ENCODE measurements at regions not wholly inside any gene's neighbourhood (a gene's known extent, or its start where the extent isn't known, plus 50 kb on each side); places are given as distances from the start of the nearest gene placed in this dataset.

- Histone ChIP-seq H3K27ac (ENCODE audit: insufficient read depth, low read depth, low read length, poor library complexity, severe bottlenecking) (no peak overlapping the region), H3K27me3 (ENCODE audit: control insufficient read depth, insufficient read depth, low read length, poor library complexity, severe bottlenecking) (no peaks in the 10 kb centered on the region), H3K9me3 (ENCODE audit: control insufficient read depth, low read length) (no peaks in the 10 kb centered on the region), H3K4me1 (ENCODE audit: control insufficient read depth, insufficient read depth, low read length) (peaks cover 9% of the 10 kb centered on the region), H3K4me3 (ENCODE audit: insufficient read depth, low read depth, low read length) (peak overlapping the region; percentile 68), H3K36me3 (ENCODE audit: control insufficient read depth, insufficient read depth, low read length) (no peaks in the 10 kb centered on the region)
- WGBS, 2 experiments = 68 to 74% methylated on average over 6 of the region's 6 CpGs
These were observed 114.2 kb upstream of the BEND6 start for GRCh38 chr6:56840467-56841380.

- 78 to 87% methylated on average over 3 to 5 of the region's 6 CpGs for WGBS, 2 experiments
- peaks cover 9% of the 10 kb centered on the region for H3K4me1 ChIP-seq (ENCODE audit: control insufficient read depth, insufficient read depth, low read length)
- H3K27ac ChIP-seq (ENCODE audit: insufficient read depth, low read depth, low read length, poor library complexity, severe bottlenecking) = no peak overlapping the region
- H3K9me3 ChIP-seq (ENCODE audit: control insufficient read depth, low read length) = no peaks in the 10 kb centered on the region
- no peak overlapping the region for H3K4me3 ChIP-seq (ENCODE audit: insufficient read depth, low read depth, low read length)
- H3K27me3 ChIP-seq (ENCODE audit: control insufficient read depth, insufficient read depth, low read length, poor library complexity, severe bottlenecking) = no peaks in the 10 kb centered on the region
- H3K36me3 ChIP-seq (ENCODE audit: control insufficient read depth, insufficient read depth, low read length) = no peaks in the 10 kb centered on the region
These were observed 115.2 kb upstream of the BEND6 start for GRCh38 chr6:56839533-56840183.

GRCh38 chr6:56838965-56839364, 115.9 kb upstream of the BEND6 start:
- H3K4me1 ChIP-seq (ENCODE audit: control insufficient read depth, insufficient read depth, low read length) = peaks cover 9% of the 10 kb centered on the region
- WGBS, 2 experiments = 80 to 100% methylated on average over 1 of the region's 1 CpG

GRCh38 chr6:56838016-56838555, 116.8 kb upstream of the BEND6 start:
- WGBS, 2 experiments = 82 to 83% methylated on average over 2 of the region's 2 CpGs
- H3K27me3 ChIP-seq (ENCODE audit: control insufficient read depth, insufficient read depth, low read length, poor library complexity, severe bottlenecking) = no peaks in the 10 kb centered on the region
- H3K27ac ChIP-seq (ENCODE audit: insufficient read depth, low read depth, low read length, poor library complexity, severe bottlenecking) = no peak overlapping the region
- H3K4me1 ChIP-seq (ENCODE audit: control insufficient read depth, insufficient read depth, low read length) = peaks cover 9% of the 10 kb centered on the region
- no peaks in the 10 kb centered on the region for H3K9me3 ChIP-seq (ENCODE audit: control insufficient read depth, low read length)
- no peak overlapping the region for H3K4me3 ChIP-seq (ENCODE audit: insufficient read depth, low read depth, low read length)
- H3K36me3 ChIP-seq (ENCODE audit: control insufficient read depth, insufficient read depth, low read length) = no peaks in the 10 kb centered on the region

More at GRCh38 chr6:56838965-56839364, 115.9 kb upstream of the BEND6 start:
- Histone ChIP-seq H3K4me3 (ENCODE audit: insufficient read depth, low read depth, low read length) (no peak overlapping the region), H3K27me3 (ENCODE audit: control insufficient read depth, insufficient read depth, low read length, poor library complexity, severe bottlenecking) (no peaks in the 10 kb centered on the region), H3K9me3 (ENCODE audit: control insufficient read depth, low read length) (no peaks in the 10 kb centered on the region), H3K27ac (ENCODE audit: insufficient read depth, low read depth, low read length, poor library complexity, severe bottlenecking) (no peak overlapping the region), H3K36me3 (ENCODE audit: control insufficient read depth, insufficient read depth, low read length) (no peaks in the 10 kb centered on the region)

- Histone ChIP-seq H3K27ac (ENCODE audit: insufficient read depth, low read depth, low read length, poor library complexity, severe bottlenecking) (no peak overlapping the region), H3K27me3 (ENCODE audit: control insufficient read depth, insufficient read depth, low read length, poor library complexity, severe bottlenecking) (no peaks in the 10 kb centered on the region), H3K4me3 (ENCODE audit: insufficient read depth, low read depth, low read length) (no peak overlapping the region), H3K4me1 (ENCODE audit: control insufficient read depth, insufficient read depth, low read length) (peaks cover 9% of the 10 kb centered on the region), H3K9me3 (ENCODE audit: control insufficient read depth, low read length) (no peaks in the 10 kb centered on the region), H3K36me3 (ENCODE audit: control insufficient read depth, insufficient read depth, low read length) (no peaks in the 10 kb centered on the region)
- 86 to 91% methylated on average over 6 of the region's 6 CpGs for WGBS, 2 experiments
These were observed 117.5 kb upstream of the BEND6 start for GRCh38 chr6:56837322-56837894.

- Histone ChIP-seq H3K27me3 (ENCODE audit: control insufficient read depth, insufficient read depth, low read length, poor library complexity, severe bottlenecking) (no peaks in the 10 kb centered on the region), H3K27ac (ENCODE audit: insufficient read depth, low read depth, low read length, poor library complexity, severe bottlenecking) (no peak overlapping the region), H3K4me1 (ENCODE audit: control insufficient read depth, insufficient read depth, low read length) (peaks cover 2% of the 10 kb centered on the region), H3K4me3 (ENCODE audit: insufficient read depth, low read depth, low read length) (no peak overlapping the region), H3K9me3 (ENCODE audit: control insufficient read depth, low read length) (no peaks in the 10 kb centered on the region), H3K36me3 (ENCODE audit: control insufficient read depth, insufficient read depth, low read length) (no peaks in the 10 kb centered on the region)
- WGBS, 2 experiments = 94 to 97% methylated on average over 2 to 3 of the region's 3 CpGs
These were observed 119.3 kb upstream of the BEND6 start for GRCh38 chr6:56835612-56836011.

GRCh38 chr6:56833873-56834272, 121.0 kb upstream of the BEND6 start:
- Histone ChIP-seq H3K36me3 (ENCODE audit: control insufficient read depth, insufficient read depth, low read length) (no peaks in the 10 kb centered on the region), H3K4me3 (ENCODE audit: insufficient read depth, low read depth, low read length) (no peak overlapping the region), H3K4me1 (ENCODE audit: control insufficient read depth, insufficient read depth, low read length) (peaks cover 2% of the 10 kb centered on the region), H3K27ac (ENCODE audit: insufficient read depth, low read depth, low read length, poor library complexity, severe bottlenecking) (no peak overlapping the region), H3K9me3 (ENCODE audit: control insufficient read depth, low read length) (no peaks in the 10 kb centered on the region), H3K27me3 (ENCODE audit: control insufficient read depth, insufficient read depth, low read length, poor library complexity, severe bottlenecking) (no peaks in the 10 kb centered on the region)
- 93 to 97% methylated on average over 1 of the region's 1 CpG for WGBS, 2 experiments

- H3K36me3 ChIP-seq (ENCODE audit: control insufficient read depth, insufficient read depth, low read length) = no peaks in the 10 kb centered on the region
- peaks cover 2% of the 10 kb centered on the region for H3K4me1 ChIP-seq (ENCODE audit: control insufficient read depth, insufficient read depth, low read length)
- no peaks in the 10 kb centered on the region for H3K9me3 ChIP-seq (ENCODE audit: control insufficient read depth, low read length)
- H3K4me3 ChIP-seq (ENCODE audit: insufficient read depth, low read depth, low read length) = no peak overlapping the region
- 97 to 98% methylated on average over 3 of the region's 3 CpGs for WGBS, 2 experiments
- no peaks in the 10 kb centered on the region for H3K27me3 ChIP-seq (ENCODE audit: control insufficient read depth, insufficient read depth, low read length, poor library complexity, severe bottlenecking)
- no peak overlapping the region for H3K27ac ChIP-seq (ENCODE audit: insufficient read depth, low read depth, low read length, poor library complexity, severe bottlenecking)
These were observed 121.6 kb upstream of the BEND6 start for GRCh38 chr6:56833127-56833791.

- H3K27ac ChIP-seq (ENCODE audit: insufficient read depth, low read depth, low read length, poor library complexity, severe bottlenecking) = no peak overlapping the region
- H3K4me3 ChIP-seq (ENCODE audit: insufficient read depth, low read depth, low read length) = no peak overlapping the region
- no peaks in the 10 kb centered on the region for H3K27me3 ChIP-seq (ENCODE audit: control insufficient read depth, insufficient read depth, low read length, poor library complexity, severe bottlenecking)
- no peaks in the 10 kb centered on the region for H3K9me3 ChIP-seq (ENCODE audit: control insufficient read depth, low read length)
- no peaks in the 10 kb centered on the region for H3K36me3 ChIP-seq (ENCODE audit: control insufficient read depth, insufficient read depth, low read length)
- WGBS, 2 experiments = 90 to 95% methylated on average over 3 of the region's 3 CpGs
- peaks cover 5% of the 10 kb centered on the region for H3K4me1 ChIP-seq (ENCODE audit: control insufficient read depth, insufficient read depth, low read length)
These were observed 122.7 kb upstream of the BEND6 start for GRCh38 chr6:56832225-56832624.

All from ectodermal cell (in vitro differentiated cells).